IPS-NIHi7 (cell line): ENCODE measurements at regions not wholly inside any gene's neighbourhood (a gene's known extent, or its start where the extent isn't known, plus 50 kb on each side); places are given as distances from the start of the nearest gene placed in this dataset.

Experiments used
- DNase-seq: peaks from one replicate; pipeline ENCODE4 v3.0.0; 2012; ENCODE audit warnings: mixed read lengths; ENCODE audit errors: extremely low spot score

GRCh38 chr2:15082105-15083058 lies 449.9 kb downstream of the LRATD1 start:
- DNase-seq = no peak

GRCh38 chr2:15084826-15085489 lies 452.4 kb downstream of the LRATD1 start:
- DNase-seq = no peak

- no peak for DNase-seq
These were observed 459.7 kb downstream of the LRATD1 start for GRCh38 chr2:15092181-15092580.

GRCh38 chr2:15092691-15093090 lies 460.2 kb downstream of the LRATD1 start:
- no peak for DNase-seq

GRCh38 chr2:15094161-15094560 lies 461.6 kb downstream of the LRATD1 start:
- no peak for DNase-seq

GRCh38 chr2:15096873-15097272 lies 464.3 kb downstream of the NBAS start:
- peak; percentile 24 for DNase-seq

GRCh38 chr2:15107137-15107536 lies 454.0 kb downstream of the NBAS start:
- no peak for DNase-seq

GRCh38 chr2:15111718-15112117 lies 449.4 kb downstream of the NBAS start:
- DNase-seq = no peak

- no peak for DNase-seq
These were observed 448.9 kb downstream of the NBAS start for GRCh38 chr2:15112216-15112615.

- DNase-seq = no peak
These were observed 445.4 kb downstream of the NBAS start for GRCh38 chr2:15115776-15116175.

GRCh38 chr2:15116830-15117229 lies 444.3 kb downstream of the NBAS start:
- no peak for DNase-seq
